ENCODE measurements at regions not wholly inside any gene's neighbourhood (a gene's known extent, or its start where the extent isn't known, plus 50 kb on each side); places are given as distances from the start of the nearest gene placed in this dataset.

GRCh38 chr22:46043816-46044620 lies 67.1 kb upstream of the WNT7B start:
- H3K4me3 ChIP-seq (ENCODE audit: control insufficient read depth in 1 of 2, extremely low read depth in 1 of 2, low read length in 1 of 2) = peak overlapping the region; percentile 44 to 55
- ATAC-seq (replicated peaks in 1 of 4) (peak; percentile 54 to 66 (median 64)), DNase-seq (peak in 5 of 35 experiments; percentile 12 to 43 (median 28))
- no peaks in the 10 kb centered on the region for H3K9me3 Mint-ChIP-seq
- H3K27me3 Mint-ChIP-seq = no peaks in the 10 kb centered on the region
- H3K4me1 Mint-ChIP-seq = peaks cover 6 to 40% (median 26%) of the 10 kb centered on the region in 3 donors
- ChIA-PET POLR2A (interaction anchor here in 1 of 2 donors (0.6 kb wide), 2 partner anchors 10 to 887 kb away, joined by 3 to 9 read pairs; no protein-coding TSS in a partner anchor), CTCF (no interaction called here)
- peaks cover 0 to 24% of the 10 kb centered on the region in 2 experiments for H3K4me1 ChIP-seq (ENCODE audit: control insufficient read depth in 1 of 2, extremely low read depth in 1 of 2, insufficient read depth in 2 of 2, low read length in 2 of 2)
- no peaks in the 10 kb centered on the region for H3K9me3 ChIP-seq
- H3K4me3 Mint-ChIP-seq = peak overlapping the region; percentile 79 to 85 (median 82)
- H3K36me3 Mint-ChIP-seq = no peaks in the 10 kb centered on the region
- peak overlapping the region; percentile 70 for H3K27ac ChIP-seq (ENCODE audit: low read length)
- H3K36me3 ChIP-seq (ENCODE audit: control insufficient read depth in 2 of 2, extremely low read depth in 1 of 2, insufficient read depth in 1 of 2, low read length in 1 of 2) = no peaks in the 10 kb centered on the region
- WGBS (ENCODE audit: insufficient coverage) = 70% methylated on average over 24 of the region's 28 CpGs
- H3K27me3 ChIP-seq (replicated peaks in 1 of 2; ENCODE audit: control insufficient read depth in 2 of 2, extremely low read depth in 1 of 2, insufficient read depth in 2 of 2, low read length in 1 of 2) = peaks cover 0 to 17% of the 10 kb centered on the region in 2 experiments
- peak overlapping the region; percentile 93 to 94 for H3K27ac Mint-ChIP-seq

DNA sequence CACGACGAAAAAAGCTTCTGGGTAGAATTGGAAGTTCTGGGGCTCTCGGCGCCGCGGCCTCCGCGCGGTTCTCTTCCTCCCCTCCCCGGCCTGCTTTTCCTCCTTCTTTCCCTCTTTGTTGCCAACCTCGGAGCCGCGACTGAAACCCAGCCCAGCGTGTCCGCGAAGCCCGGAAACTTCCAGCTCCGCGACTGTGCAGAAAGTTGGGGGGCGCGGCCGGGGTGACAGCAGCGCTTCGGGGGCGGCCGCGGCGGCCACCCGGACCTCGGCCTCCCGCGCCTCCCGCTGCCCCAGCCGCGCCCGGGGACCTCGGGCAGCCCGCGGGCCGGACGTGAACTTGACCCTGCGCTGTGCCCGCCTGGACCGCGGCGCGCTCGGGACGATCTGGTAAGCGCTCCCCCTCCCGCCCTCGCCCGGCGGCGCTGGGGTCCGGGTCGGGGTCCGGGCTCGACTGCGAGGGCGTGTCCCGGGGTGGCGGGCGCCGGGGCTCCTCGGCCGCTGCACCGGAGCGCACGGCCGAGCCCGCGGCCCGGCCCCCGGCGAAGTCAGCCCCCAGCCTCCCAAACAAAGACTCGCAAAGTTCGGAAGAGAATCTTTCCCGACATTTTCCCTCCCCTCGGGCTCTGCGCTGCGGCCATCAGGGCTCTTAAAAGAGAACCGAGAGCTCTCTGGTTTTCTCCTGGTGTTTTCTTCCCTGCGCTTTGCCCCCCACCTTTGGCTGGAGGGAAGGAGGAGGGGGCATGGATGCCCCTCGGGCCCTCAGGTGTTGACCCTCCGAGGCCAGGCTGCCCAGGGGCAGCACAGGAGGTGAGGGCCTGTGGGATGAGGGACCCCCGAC lies 67.9 kb upstream of the WNT7B start:
- H3K27ac ChIP-seq (ENCODE audit: low read length) = peak overlapping the region; percentile 70
- peaks cover 9 to 40% (median 26%) of the 10 kb centered on the region in 3 donors for H3K4me1 Mint-ChIP-seq
- ChIA-PET POLR2A (no interaction called here), CTCF (no interaction called here)
- H3K27me3 ChIP-seq (replicated peaks in 1 of 2; ENCODE audit: control insufficient read depth in 2 of 2, extremely low read depth in 1 of 2, insufficient read depth in 2 of 2, low read length in 1 of 2) = peaks cover 0 to 17% of the 10 kb centered on the region in 2 experiments
- H3K4me3 Mint-ChIP-seq = peak overlapping the region; percentile 79 to 85 (median 82)
- ATAC-seq (replicated peaks in 1 of 4) (peak; percentile 66 to 73 (median 70)), DNase-seq (peak in 16 of 35 experiments; percentile 7 to 53 (median 26))
- peak overlapping the region; percentile 44 to 55 for H3K4me3 ChIP-seq (ENCODE audit: control insufficient read depth in 1 of 2, extremely low read depth in 1 of 2, low read length in 1 of 2)
- WGBS (ENCODE audit: insufficient coverage) = 4% methylated on average over 75 of the region's 87 CpGs
- no peaks in the 10 kb centered on the region for H3K9me3 Mint-ChIP-seq
- H3K9me3 ChIP-seq = no peaks in the 10 kb centered on the region
- no peaks in the 10 kb centered on the region for H3K27me3 Mint-ChIP-seq
- H3K36me3 ChIP-seq (ENCODE audit: control insufficient read depth in 2 of 2, extremely low read depth in 1 of 2, insufficient read depth in 1 of 2, low read length in 1 of 2) = no peaks in the 10 kb centered on the region
- H3K36me3 Mint-ChIP-seq = no peaks in the 10 kb centered on the region
- H3K4me1 ChIP-seq (ENCODE audit: control insufficient read depth in 1 of 2, extremely low read depth in 1 of 2, insufficient read depth in 2 of 2, low read length in 2 of 2) = peaks cover 0 to 24% of the 10 kb centered on the region in 2 experiments
- peak overlapping the region; percentile 93 to 94 for H3K27ac Mint-ChIP-seq

- POLR2A ChIA-PET = no interaction called here
- Histone ChIP-seq H3K9me3 (no peaks in the 10 kb centered on the region), H3K27ac (ENCODE audit: low read length) (peak overlapping the region; percentile 63), H3K36me3 (ENCODE audit: control insufficient read depth in 2 of 2, extremely low read depth in 1 of 2, insufficient read depth in 1 of 2, low read length in 1 of 2) (no peaks in the 10 kb centered on the region), H3K27me3 (replicated peaks in 1 of 2; ENCODE audit: control insufficient read depth in 2 of 2, extremely low read depth in 1 of 2, insufficient read depth in 2 of 2, low read length in 1 of 2) (peaks cover 0 to 17% of the 10 kb centered on the region in 2 experiments), H3K4me1 (ENCODE audit: control insufficient read depth in 1 of 2, extremely low read depth in 1 of 2, insufficient read depth in 2 of 2, low read length in 2 of 2) (peaks cover 0 to 27% of the 10 kb centered on the region in 2 experiments), H3K4me3 (ENCODE audit: control insufficient read depth in 1 of 2, extremely low read depth in 1 of 2, low read length in 1 of 2) (peak overlapping the region in 1 of 2 donors; percentile 43)
- peaks cover 15 to 49% (median 26%) of the 10 kb centered on the region in 3 donors for H3K4me1 Mint-ChIP-seq
- H3K36me3 Mint-ChIP-seq = no peaks in the 10 kb centered on the region
- WGBS (ENCODE audit: insufficient coverage) = 96% methylated on average over 7 of the region's 12 CpGs
- CTCF ChIA-PET = no interaction called here
- ATAC-seq (replicated peaks in 1 of 4) (no peak), DNase-seq (no peak)
- H3K27me3 Mint-ChIP-seq = no peaks in the 10 kb centered on the region
- H3K27ac Mint-ChIP-seq = peak overlapping the region; percentile 84 to 90
- peak overlapping the region; percentile 71 to 82 (median 74) for H3K4me3 Mint-ChIP-seq
- H3K9me3 Mint-ChIP-seq = no peaks in the 10 kb centered on the region
These were observed 68.7 kb upstream of the WNT7B start for GRCh38 chr22:46045459-46046298.

GRCh38 chr22:46046299-46046685 lies 69.3 kb upstream of the WNT7B start:
- no peak for ATAC-seq (replicated peaks in 1 of 4)
- no peaks in the 10 kb centered on the region for H3K9me3 ChIP-seq
- peaks cover 21 to 55% (median 28%) of the 10 kb centered on the region in 3 donors for H3K4me1 Mint-ChIP-seq

GRCh38 chr22:46047226-46047625 lies 70.3 kb upstream of the WNT7B start:
- DNase-seq (no peak), ATAC-seq (replicated peaks in 1 of 4) (no peak)
- Mint-ChIP-seq H3K4me3 (no peak overlapping the region), H3K9me3 (no peaks in the 10 kb centered on the region), H3K4me1 (peaks cover 29 to 64% (median 33%) of the 10 kb centered on the region in 3 donors), H3K27ac (peak overlapping the region in 1 of 2 donors; percentile 90), H3K36me3 (no peaks in the 10 kb centered on the region), H3K27me3 (no peaks in the 10 kb centered on the region)
- CTCF ChIA-PET = no interaction called here
- Histone ChIP-seq H3K4me3 (ENCODE audit: control insufficient read depth in 1 of 2, extremely low read depth in 1 of 2, low read length in 1 of 2) (no peak overlapping the region), H3K36me3 (ENCODE audit: control insufficient read depth in 2 of 2, extremely low read depth in 1 of 2, insufficient read depth in 1 of 2, low read length in 1 of 2) (no peaks in the 10 kb centered on the region), H3K9me3 (no peaks in the 10 kb centered on the region), H3K4me1 (ENCODE audit: control insufficient read depth in 1 of 2, extremely low read depth in 1 of 2, insufficient read depth in 2 of 2, low read length in 2 of 2) (peaks cover 0 to 38% of the 10 kb centered on the region in 2 experiments), H3K27me3 (replicated peaks in 1 of 2; ENCODE audit: control insufficient read depth in 2 of 2, extremely low read depth in 1 of 2, insufficient read depth in 2 of 2, low read length in 1 of 2) (peaks cover 0 to 17% of the 10 kb centered on the region in 2 experiments), H3K27ac (ENCODE audit: low read length) (no peak overlapping the region)
- WGBS (ENCODE audit: insufficient coverage) = 95% methylated on average over 10 of the region's 13 CpGs
- POLR2A ChIA-PET = interaction anchor here in 1 of 2 donors (0.6 kb wide), 1 partner anchor 31 kb away, joined by 6 read pairs; no protein-coding TSS in a partner anchor

More at GRCh38 chr22:46046299-46046685, 69.3 kb upstream of the WNT7B start:
- DNase-seq = no peak
- POLR2A ChIA-PET = no interaction called here
- no peak overlapping the region for H3K27ac ChIP-seq (ENCODE audit: low read length)
- H3K9me3 Mint-ChIP-seq = no peaks in the 10 kb centered on the region
- no peak overlapping the region for H3K4me3 ChIP-seq (ENCODE audit: control insufficient read depth in 1 of 2, extremely low read depth in 1 of 2, low read length in 1 of 2)
- no peaks in the 10 kb centered on the region for H3K27me3 Mint-ChIP-seq
- CTCF ChIA-PET = no interaction called here
- no peaks in the 10 kb centered on the region for H3K36me3 Mint-ChIP-seq
- no peaks in the 10 kb centered on the region for H3K36me3 ChIP-seq (ENCODE audit: control insufficient read depth in 2 of 2, extremely low read depth in 1 of 2, insufficient read depth in 1 of 2, low read length in 1 of 2)
- peaks cover 0 to 17% of the 10 kb centered on the region in 2 experiments for H3K27me3 ChIP-seq (replicated peaks in 1 of 2; ENCODE audit: control insufficient read depth in 2 of 2, extremely low read depth in 1 of 2, insufficient read depth in 2 of 2, low read length in 1 of 2)
- WGBS (ENCODE audit: insufficient coverage) = 94% methylated on average over 3 of the region's 5 CpGs
- peak overlapping the region; percentile 84 to 90 for H3K27ac Mint-ChIP-seq
- peaks cover 0 to 29% of the 10 kb centered on the region in 2 experiments for H3K4me1 ChIP-seq (ENCODE audit: control insufficient read depth in 1 of 2, extremely low read depth in 1 of 2, insufficient read depth in 2 of 2, low read length in 2 of 2)
- peak overlapping the region in 1 of 3 donors; percentile 34 for H3K4me3 Mint-ChIP-seq

Data from T-cell (primary cell).